A549 (cell line): ENCODE measurements at regions not wholly inside any gene's neighbourhood (a gene's known extent, or its start where the extent isn't known, plus 50 kb on each side); places are given as distances from the start of the nearest gene placed in this dataset.
"Not testable (repeated sequence)": the region's sequence is repeated elsewhere in the genome, so short reads cannot be mapped to it uniquely, and the experiment has no call there.

Source experiments
- CBX8 ChIP-seq: fragments of 200-600 bp; sonication (generic); IDR thresholded peaks from 2 replicates; pipeline ENCODE4 v1.6.1; 2016
- JUN ChIP-seq, 2 experiments: fragments of >200 bp; sonication (Bioruptor Twin); formaldehyde crosslinking; IDR thresholded peaks; 2 replicates in 1 of 2; 3 replicates in 1 of 2; pipeline ENCODE4 v1.6.1; 2016 to 2017
- JUNB ChIP-seq: fragments of >200 bp; sonication (Bioruptor Twin); formaldehyde crosslinking; IDR thresholded peaks from 2 replicates; pipeline ENCODE4 v1.6.1; 2016
- MAX ChIP-seq: IDR thresholded peaks from 2 replicates; pipeline ENCODE4 v1.6.1; 2012
- MYC ChIP-seq: IDR thresholded peaks from 2 replicates; pipeline ENCODE4 v1.6.1; 2012; ENCODE audit warnings: mild to moderate bottlenecking, inconsistent platforms, low read length, improper control_type of control experiment, borderline replicate concordance
- POLR2A ChIP-seq: IDR thresholded peaks from 2 replicates; pipeline ENCODE4 v1.6.1; 2012; ENCODE audit warnings: mild to moderate bottlenecking, low read length
- RFX5 ChIP-seq: fragments of 450-650 bp; IDR thresholded peaks from 2 replicates; pipeline ENCODE4 v1.7.1; 2014; ENCODE audit warnings: antibody characterized with exemption, mild to moderate bottlenecking, moderate library complexity
- SMC3 ChIP-seq: fragments of >200 bp; sonication (Bioruptor Twin); formaldehyde crosslinking; IDR thresholded peaks from 3 replicates; pipeline ENCODE4 v1.6.1; 2018; ENCODE audit warnings: inconsistent platforms
- TF ChIP-seq, protein P1 (sequence below): fragments of >200 bp; sonication (Bioruptor Twin); formaldehyde crosslinking; IDR thresholded peaks from 3 replicates; pipeline ENCODE4 v1.5.1; 2016
- TF ChIP-seq, protein P2 (sequence below): IDR thresholded peaks from 2 replicates; pipeline ENCODE4 v1.6.1; 2012

GRCh38 chr10:42187501-42188195 lies 450.7 kb downstream of the ZNF33B start:
- not testable (repeated sequence) for TF ChIP-seq JUNB; RFX5; JUN (IDR thresholded peaks at IDR 0.05); MYC; MAX; POLR2A; CBX8; SMC3
- TF ChIP-seq, protein P1, sequence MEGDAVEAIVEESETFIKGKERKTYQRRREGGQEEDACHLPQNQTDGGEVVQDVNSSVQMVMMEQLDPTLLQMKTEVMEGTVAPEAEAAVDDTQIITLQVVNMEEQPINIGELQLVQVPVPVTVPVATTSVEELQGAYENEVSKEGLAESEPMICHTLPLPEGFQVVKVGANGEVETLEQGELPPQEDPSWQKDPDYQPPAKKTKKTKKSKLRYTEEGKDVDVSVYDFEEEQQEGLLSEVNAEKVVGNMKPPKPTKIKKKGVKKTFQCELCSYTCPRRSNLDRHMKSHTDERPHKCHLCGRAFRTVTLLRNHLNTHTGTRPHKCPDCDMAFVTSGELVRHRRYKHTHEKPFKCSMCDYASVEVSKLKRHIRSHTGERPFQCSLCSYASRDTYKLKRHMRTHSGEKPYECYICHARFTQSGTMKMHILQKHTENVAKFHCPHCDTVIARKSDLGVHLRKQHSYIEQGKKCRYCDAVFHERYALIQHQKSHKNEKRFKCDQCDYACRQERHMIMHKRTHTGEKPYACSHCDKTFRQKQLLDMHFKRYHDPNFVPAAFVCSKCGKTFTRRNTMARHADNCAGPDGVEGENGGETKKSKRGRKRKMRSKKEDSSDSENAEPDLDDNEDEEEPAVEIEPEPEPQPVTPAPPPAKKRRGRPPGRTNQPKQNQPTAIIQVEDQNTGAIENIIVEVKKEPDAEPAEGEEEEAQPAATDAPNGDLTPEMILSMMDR: not testable (repeated sequence)
- TF ChIP-seq, protein P2, sequence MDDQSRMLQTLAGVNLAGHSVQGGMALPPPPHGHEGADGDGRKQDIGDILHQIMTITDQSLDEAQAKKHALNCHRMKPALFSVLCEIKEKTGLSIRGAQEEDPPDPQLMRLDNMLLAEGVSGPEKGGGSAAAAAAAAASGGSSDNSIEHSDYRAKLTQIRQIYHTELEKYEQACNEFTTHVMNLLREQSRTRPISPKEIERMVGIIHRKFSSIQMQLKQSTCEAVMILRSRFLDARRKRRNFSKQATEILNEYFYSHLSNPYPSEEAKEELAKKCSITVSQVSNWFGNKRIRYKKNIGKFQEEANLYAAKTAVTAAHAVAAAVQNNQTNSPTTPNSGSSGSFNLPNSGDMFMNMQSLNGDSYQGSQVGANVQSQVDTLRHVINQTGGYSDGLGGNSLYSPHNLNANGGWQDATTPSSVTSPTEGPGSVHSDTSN: not testable (repeated sequence)
